ENCODE measurements at regions not wholly inside any gene's neighbourhood (a gene's known extent, or its start where the extent isn't known, plus 50 kb on each side); places are given as distances from the start of the nearest gene placed in this dataset.

- TF ChIP-seq CTCF (conservative IDR thresholded peaks at IDR 0.05; ENCODE audit: low read depth, low read length) (no peak), EZH2phosphoT487 (IDR thresholded peaks at IDR 0.05; ENCODE audit: borderline replicate concordance, low read length) (no peak), EZH2 (IDR thresholded peaks at IDR 0.05; ENCODE audit: low read length, unreplicated experiment) (no peak)
Measured at GRCh38 chr20:1840817-1841553, 54.2 kb upstream of the SIRPA start.

All from PC-3 (cell line).